OCI-LY7 (cell line): ENCODE measurements at regions not wholly inside any gene's neighbourhood (a gene's known extent, or its start where the extent isn't known, plus 50 kb on each side); places are given as distances from the start of the nearest gene placed in this dataset.

Experiments used
- BruUV-seq: library from RNA; stranded (reverse); fragments of 400-500 nt; replicated peaks from 2 replicates; lab custom pipeline; 2021; lab: Mats Ljungman, UMichigan
- CTCF ChIA-PET: fragments of 300-600 bp; sonication (Branson Sonifier 250); formaldehyde crosslinking; loops from one replicate; lab custom pipeline; 2022; ENCODE audit warnings: antibody characterized with exemption; ENCODE audit not compliant: unreplicated experiment; lab: Charles Lee
- POLR2A ChIA-PET: fragments of 300-600 bp; sonication (Branson Sonifier 250); formaldehyde crosslinking; loops from one replicate; lab custom pipeline; 2022; ENCODE audit warnings: antibody characterized with exemption; lab: Charles Lee
- DNase-seq: peaks from one replicate; pipeline ENCODE4 v3.0.0-alpha.2; 2015; ENCODE audit warnings: low spot score
- H2AFZ ChIP-seq: fragments of 200-600 bp; sonication (generic), shearing (Covaris generic); 2 replicates; pipeline ENCODE4 v1.6.1; 2014; ENCODE audit warnings: mild to moderate bottlenecking, antibody characterized with exemption, low read length, moderate library complexity
- H3K27ac ChIP-seq: fragments of 200-600 bp; sonication (generic); 2 replicates; pipeline ENCODE4 v1.5.1; 2014; ENCODE audit warnings: mixed run types, low read depth, mild to moderate bottlenecking, moderate library complexity, low read length, inconsistent platforms; ENCODE audit not compliant: poor library complexity, severe bottlenecking
- H3K36me3 ChIP-seq: fragments of 200-600 bp; sonication (generic); 2 replicates; pipeline ENCODE4 v1.6.1; 2014; ENCODE audit warnings: mild to moderate bottlenecking, antibody characterized with exemption, low read length, moderate library complexity, mixed read lengths; ENCODE audit not compliant: insufficient read depth
- H3K4me1 ChIP-seq: fragments of 200-600 bp; sonication (generic); 2 replicates; pipeline ENCODE4 v1.5.1; 2014; ENCODE audit warnings: mild to moderate bottlenecking, low read length; ENCODE audit not compliant: insufficient read depth, poor library complexity, severe bottlenecking
- H3K4me2 ChIP-seq: fragments of 200-600 bp; sonication (generic); 2 replicates; pipeline ENCODE4 v1.6.1; 2014; ENCODE audit warnings: mild to moderate bottlenecking, low read length
- H3K4me3 ChIP-seq: fragments of 200-600 bp; sonication (generic); 2 replicates; pipeline ENCODE4 v1.5.1; 2014; ENCODE audit warnings: mild to moderate bottlenecking, low read depth, low read length; ENCODE audit not compliant: poor library complexity, severe bottlenecking
- H3K79me2 ChIP-seq: fragments of 200-600 bp; sonication (generic); 2 replicates; pipeline ENCODE4 v1.6.1; 2016; ENCODE audit warnings: low read depth, mild to moderate bottlenecking, low read length, moderate library complexity, mixed read lengths; ENCODE audit not compliant: insufficient read depth
- H3K9me2 ChIP-seq: fragments of 200-600 bp; sonication (generic); 2 replicates; pipeline ENCODE4 v1.6.1; 2016; ENCODE audit warnings: mild to moderate bottlenecking, low read length, mixed read lengths; ENCODE audit not compliant: insufficient read depth
- H3K9me3 ChIP-seq: fragments of 200-600 bp; sonication (generic); 2 replicates; pipeline ENCODE4 v1.6.1; 2014; ENCODE audit warnings: mild to moderate bottlenecking, mixed run types, low read length, mixed read lengths
- H4K20me1 ChIP-seq: fragments of 200-600 bp; sonication (generic); 2 replicates; pipeline ENCODE4 v1.6.1; 2014; ENCODE audit warnings: mild to moderate bottlenecking, antibody characterized with exemption, low read length, moderate library complexity, mixed read lengths; ENCODE audit not compliant: insufficient read depth
- EZH2phosphoT487 ChIP-seq: fragments of 200-600 bp; sonication (generic); IDR thresholded peaks from 2 replicates; pipeline ENCODE4 v1.6.1; 2018; ENCODE audit warnings: low read depth, borderline replicate concordance, mild to moderate bottlenecking, mixed run types, antibody characterized with exemption, low read length, moderate library complexity, mixed read lengths
- intact Hi-C: fragments of 100-400 bp; cut with micrococcal nuclease; formaldehyde crosslinking; loops from one replicate; pipeline ENCODE4 v1.10.0; 2022; ENCODE audit not compliant: unreplicated experiment
- TF ChIP-seq, protein P1 (sequence below): fragments of 200-600 bp; sonication (generic); conservative IDR thresholded peaks from 2 replicates; pipeline ENCODE4 v1.5.1; 2014; ENCODE audit warnings: mild to moderate bottlenecking, antibody characterized with exemption, low read length, moderate library complexity, mixed read lengths

DNA sequence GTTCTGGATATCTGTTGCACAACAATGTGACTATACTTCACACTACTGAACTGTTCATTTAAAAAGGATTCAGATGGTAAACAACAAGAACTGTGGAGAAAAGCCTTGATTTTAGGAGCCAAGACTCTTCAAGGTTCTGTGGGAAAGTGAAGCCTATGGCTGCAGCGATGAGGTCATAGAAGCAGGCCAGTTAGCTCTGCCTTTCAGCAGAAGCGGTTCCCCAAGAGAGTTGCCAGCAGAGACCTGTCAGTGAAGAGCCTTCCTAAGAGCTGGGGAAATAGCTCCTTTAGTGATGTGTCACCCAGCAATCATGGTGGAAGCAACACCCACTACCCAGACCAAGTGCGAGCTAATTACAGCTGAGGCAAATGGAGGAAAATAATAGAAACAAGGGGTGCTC lies 346.5 kb upstream of the ETAA1 start:
- Histone ChIP-seq H4K20me1 (no peaks in the 10 kb centered on the region), H3K4me1 (no peaks in the 10 kb centered on the region), H3K36me3 (no peaks in the 10 kb centered on the region), H3K4me3 (no peak overlapping the region), H3K9me3 (no peaks in the 10 kb centered on the region), H3K4me2 (no peak overlapping the region), H3K27ac (no peak overlapping the region), H2AFZ (no peak overlapping the region), H3K79me2 (no peaks in the 10 kb centered on the region), H3K9me2 (no peaks in the 10 kb centered on the region)
- POLR2A ChIA-PET = interaction anchor here (0.5 to 0.6 kb wide), 2 partner anchors 304 to 654 kb away, joined by 3 to 4 read pairs; no protein-coding TSS in a partner anchor
- intact Hi-C loops = no loop called here
- CTCF ChIA-PET = no interaction called here
- TF ChIP-seq EZH2phosphoT487 = no peak
- TF ChIP-seq, protein P1, sequence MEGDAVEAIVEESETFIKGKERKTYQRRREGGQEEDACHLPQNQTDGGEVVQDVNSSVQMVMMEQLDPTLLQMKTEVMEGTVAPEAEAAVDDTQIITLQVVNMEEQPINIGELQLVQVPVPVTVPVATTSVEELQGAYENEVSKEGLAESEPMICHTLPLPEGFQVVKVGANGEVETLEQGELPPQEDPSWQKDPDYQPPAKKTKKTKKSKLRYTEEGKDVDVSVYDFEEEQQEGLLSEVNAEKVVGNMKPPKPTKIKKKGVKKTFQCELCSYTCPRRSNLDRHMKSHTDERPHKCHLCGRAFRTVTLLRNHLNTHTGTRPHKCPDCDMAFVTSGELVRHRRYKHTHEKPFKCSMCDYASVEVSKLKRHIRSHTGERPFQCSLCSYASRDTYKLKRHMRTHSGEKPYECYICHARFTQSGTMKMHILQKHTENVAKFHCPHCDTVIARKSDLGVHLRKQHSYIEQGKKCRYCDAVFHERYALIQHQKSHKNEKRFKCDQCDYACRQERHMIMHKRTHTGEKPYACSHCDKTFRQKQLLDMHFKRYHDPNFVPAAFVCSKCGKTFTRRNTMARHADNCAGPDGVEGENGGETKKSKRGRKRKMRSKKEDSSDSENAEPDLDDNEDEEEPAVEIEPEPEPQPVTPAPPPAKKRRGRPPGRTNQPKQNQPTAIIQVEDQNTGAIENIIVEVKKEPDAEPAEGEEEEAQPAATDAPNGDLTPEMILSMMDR = no peak
- BruUV-seq = no TSS peak
- no peak for DNase-seq

DNA sequence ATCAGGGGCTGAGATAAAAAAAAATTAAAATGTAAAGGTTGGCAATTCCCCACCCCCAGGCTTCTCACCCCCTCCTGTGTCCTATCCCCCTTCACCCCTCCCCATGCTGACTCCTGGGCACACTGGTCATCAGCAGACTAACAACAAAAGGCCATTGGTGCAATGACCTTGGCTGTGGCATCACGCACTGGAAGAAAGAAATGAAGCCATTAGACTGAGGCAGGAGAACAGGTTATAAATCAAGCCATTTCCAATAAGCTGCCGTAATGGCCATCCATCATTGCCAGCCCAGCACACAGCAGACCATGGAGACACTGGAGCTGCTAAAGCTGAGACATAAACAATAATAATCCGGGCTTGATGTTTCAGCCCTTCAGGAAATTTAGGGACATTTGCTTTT lies 342.4 kb upstream of the ETAA1 start:
- CTCF ChIA-PET = no interaction called here

More for the DNA sequence above, 342.4 kb upstream of the ETAA1 start:
- no peaks in the 10 kb centered on the region for H3K9me3 ChIP-seq
- no peaks in the 10 kb centered on the region for H3K9me2 ChIP-seq
- H3K4me3 ChIP-seq = no peak overlapping the region
- H3K79me2 ChIP-seq = no peaks in the 10 kb centered on the region
- no peak overlapping the region for H3K27ac ChIP-seq
- no peaks in the 10 kb centered on the region for H4K20me1 ChIP-seq
- POLR2A ChIA-PET = no interaction called here
- TF ChIP-seq, protein P1 = no peak
- TF ChIP-seq EZH2phosphoT487 = no peak
- DNase-seq = no peak
- intact Hi-C loops = no loop called here
- H3K4me2 ChIP-seq = no peak overlapping the region
- no TSS peak for BruUV-seq
- H3K36me3 ChIP-seq = no peaks in the 10 kb centered on the region
- no peaks in the 10 kb centered on the region for H3K4me1 ChIP-seq
- no peak overlapping the region for H2AFZ ChIP-seq
